ENCODE measurements at regions not wholly inside any gene's neighbourhood (a gene's known extent, or its start where the extent isn't known, plus 50 kb on each side); places are given as distances from the start of the nearest gene placed in this dataset.
"Not testable (repeated sequence)": the region's sequence is repeated elsewhere in the genome, so short reads cannot be mapped to it uniquely, and the experiment has no call there.

DNA sequence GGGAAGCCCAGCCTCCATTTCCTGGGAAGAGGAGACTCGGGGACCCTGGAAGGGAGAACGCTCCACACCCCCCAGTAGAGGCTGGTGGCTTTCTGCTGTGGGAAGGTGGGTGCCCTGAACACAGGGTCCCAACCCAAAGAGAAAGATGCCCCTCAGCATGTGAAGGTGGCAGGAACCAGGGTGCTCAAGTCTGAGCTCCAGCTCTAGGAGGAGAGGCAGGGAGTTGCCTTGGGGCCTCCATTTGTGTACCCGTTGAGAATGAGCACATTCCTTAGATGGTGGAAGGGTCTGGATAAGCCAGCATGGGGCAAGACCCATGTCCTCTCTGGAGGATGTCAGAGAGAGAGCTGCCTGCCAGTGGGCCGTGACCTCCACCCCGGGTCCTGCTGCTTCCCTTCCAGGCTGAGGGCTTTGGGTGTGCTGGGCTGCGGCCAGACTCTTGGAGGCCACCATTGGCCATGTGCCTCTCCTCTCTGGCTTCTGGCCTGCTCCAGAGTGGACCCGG, 212.4 kb downstream of the TBC1D2B start:
- Histone ChIP-seq H3K36me3 (no peaks in the 10 kb centered on the region), H3K4me3 (no peak overlapping the region), H3K9me3 (no peaks in the 10 kb centered on the region), H3K27ac (replicated peaks in 1 of 4) (no peak overlapping the region), H3K4me1 (peaks cover 0 to 2% (median 0%) of the 10 kb centered on the region in 4 donors), H3K27me3 (peaks cover 0 to 30% (median 0%) of the 10 kb centered on the region in 4 donors)
- intact Hi-C loops (cut with DNase I) = no loop called here
- TF ChIP-seq POLR2AphosphoS5 (IDR thresholded peaks at IDR 0.05) = no peak
- TF ChIP-seq, protein P1, sequence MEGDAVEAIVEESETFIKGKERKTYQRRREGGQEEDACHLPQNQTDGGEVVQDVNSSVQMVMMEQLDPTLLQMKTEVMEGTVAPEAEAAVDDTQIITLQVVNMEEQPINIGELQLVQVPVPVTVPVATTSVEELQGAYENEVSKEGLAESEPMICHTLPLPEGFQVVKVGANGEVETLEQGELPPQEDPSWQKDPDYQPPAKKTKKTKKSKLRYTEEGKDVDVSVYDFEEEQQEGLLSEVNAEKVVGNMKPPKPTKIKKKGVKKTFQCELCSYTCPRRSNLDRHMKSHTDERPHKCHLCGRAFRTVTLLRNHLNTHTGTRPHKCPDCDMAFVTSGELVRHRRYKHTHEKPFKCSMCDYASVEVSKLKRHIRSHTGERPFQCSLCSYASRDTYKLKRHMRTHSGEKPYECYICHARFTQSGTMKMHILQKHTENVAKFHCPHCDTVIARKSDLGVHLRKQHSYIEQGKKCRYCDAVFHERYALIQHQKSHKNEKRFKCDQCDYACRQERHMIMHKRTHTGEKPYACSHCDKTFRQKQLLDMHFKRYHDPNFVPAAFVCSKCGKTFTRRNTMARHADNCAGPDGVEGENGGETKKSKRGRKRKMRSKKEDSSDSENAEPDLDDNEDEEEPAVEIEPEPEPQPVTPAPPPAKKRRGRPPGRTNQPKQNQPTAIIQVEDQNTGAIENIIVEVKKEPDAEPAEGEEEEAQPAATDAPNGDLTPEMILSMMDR (IDR thresholded peaks at IDR 0.05) = no peak
- no peak for TF ChIP-seq EP300 (IDR thresholded peaks at IDR 0.05)
- TF ChIP-seq POLR2A (IDR thresholded peaks at IDR 0.05; ENCODE audit: low read depth) = no peak
- 78% methylated on average over 4 of the region's 7 CpGs for WGBS
- DNase-seq (ENCODE audit: extremely low spot score) = no peak

DNA sequence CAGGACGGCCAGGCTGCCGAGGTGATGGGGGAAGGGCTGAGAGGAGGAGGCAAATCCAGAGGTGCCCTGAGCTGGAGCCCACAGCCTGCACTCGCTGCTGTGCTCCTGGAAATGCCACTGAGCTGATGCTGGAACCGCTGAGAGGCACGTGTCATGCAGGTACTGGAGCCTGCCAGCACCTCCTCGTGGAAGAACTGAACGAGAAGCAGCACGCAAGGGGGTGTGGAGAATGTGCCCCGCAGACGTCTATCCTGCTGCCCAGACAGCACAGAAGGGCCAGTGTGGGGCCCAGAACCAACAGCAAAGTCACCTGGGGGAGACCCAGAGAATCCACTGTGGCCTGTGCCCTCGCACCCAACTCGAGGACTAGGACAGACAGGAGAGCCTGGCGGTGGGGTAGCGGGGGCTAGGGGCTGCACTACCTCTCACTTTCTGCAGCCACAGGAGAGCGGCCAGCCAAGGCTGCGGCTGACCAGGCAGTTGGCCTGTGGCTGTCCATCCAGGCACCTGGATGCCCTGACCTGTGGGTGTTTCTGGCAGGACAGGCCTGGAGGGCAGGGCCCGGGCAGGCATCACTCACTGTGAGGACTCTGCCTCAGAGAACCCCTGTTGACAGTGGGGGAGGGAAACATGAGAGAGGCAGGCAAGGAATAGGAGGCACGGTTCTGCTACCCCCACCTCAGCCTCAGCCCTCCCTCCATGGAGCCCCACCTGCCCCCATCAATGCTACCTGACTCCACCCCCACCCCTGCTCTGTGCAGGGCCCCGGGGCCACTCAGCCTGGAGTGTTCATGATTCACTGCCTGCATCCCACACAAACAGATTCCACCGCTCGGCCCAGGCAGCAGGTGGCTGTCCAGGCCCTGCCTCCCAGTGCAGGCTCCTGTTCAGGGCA, 213.1 kb downstream of the TBC1D2B start:
- Histone ChIP-seq H3K9me3 (no peaks in the 10 kb centered on the region), H3K27ac (replicated peaks in 1 of 4) (no peak overlapping the region), H3K4me1 (no peaks in the 10 kb centered on the region), H3K4me3 (no peak overlapping the region), H3K27me3 (peaks cover 0 to 23% (median 0%) of the 10 kb centered on the region in 4 donors), H3K36me3 (no peaks in the 10 kb centered on the region)
- intact Hi-C loops (cut with DNase I) = no loop called here
- TF ChIP-seq POLR2A (IDR thresholded peaks at IDR 0.05; ENCODE audit: low read depth) = no peak
- no peak for TF ChIP-seq EP300 (IDR thresholded peaks at IDR 0.05)
- TF ChIP-seq, protein P1 (IDR thresholded peaks at IDR 0.05) = no peak
- TF ChIP-seq POLR2AphosphoS5 (IDR thresholded peaks at IDR 0.05) = no peak
- 58% methylated on average over 11 of the region's 21 CpGs for WGBS
- DNase-seq (ENCODE audit: extremely low spot score) = no peak

DNA sequence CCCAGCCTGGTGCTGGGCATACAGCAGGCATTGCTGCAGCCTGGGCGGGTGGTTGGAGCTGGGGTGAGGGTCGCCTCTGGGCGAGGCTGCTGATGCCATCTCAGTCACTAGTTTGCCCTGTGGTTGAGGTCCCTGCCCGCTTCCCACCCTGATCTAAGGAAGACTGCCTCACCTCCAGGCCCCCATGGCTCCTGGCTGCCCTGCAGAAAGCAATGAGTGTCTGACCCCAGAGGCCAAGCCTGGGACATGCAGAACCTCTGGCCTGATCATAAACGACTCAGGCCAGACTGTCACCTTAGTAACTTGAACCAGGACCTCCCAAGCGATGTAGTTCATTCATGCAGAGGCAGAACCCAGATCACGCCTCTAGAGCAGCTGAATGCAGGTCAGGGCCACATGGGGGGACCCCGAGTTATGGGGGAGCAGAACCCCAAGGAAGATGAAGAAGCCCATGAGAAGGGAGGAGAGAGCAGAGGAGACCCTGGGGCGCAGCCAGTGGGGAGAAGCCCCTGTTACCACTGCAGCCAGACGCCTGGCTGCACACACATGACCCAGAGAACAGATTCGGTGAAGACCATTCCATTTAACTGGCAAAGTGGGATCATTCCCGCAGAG, 213.9 kb downstream of the TBC1D2B start:
- H3K4me3 ChIP-seq = no peak overlapping the region
- DNase-seq (ENCODE audit: extremely low spot score) = no peak

DNA sequence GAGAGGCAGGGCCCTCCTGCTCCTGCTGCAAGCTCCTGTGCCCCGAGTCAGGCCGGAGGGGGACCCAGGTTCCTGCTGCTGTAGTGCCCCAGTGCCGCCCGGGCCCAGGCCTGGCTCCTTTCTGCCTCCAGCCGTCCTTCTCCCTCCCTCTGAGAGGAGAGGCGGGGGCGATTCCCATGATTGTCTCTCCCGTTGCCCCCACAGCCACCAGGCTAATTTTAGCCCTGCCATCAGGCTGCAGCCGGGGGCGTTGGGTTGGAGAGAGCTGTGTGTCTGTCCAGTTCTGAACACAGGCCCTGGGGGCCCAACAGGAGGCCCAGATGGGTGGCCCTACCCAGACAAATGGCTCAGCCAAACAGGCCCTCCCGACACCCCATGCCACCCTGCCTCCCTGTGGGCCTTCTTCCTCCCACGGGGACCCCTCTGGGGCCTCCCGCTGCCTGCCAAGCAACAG, 214.8 kb downstream of the TBC1D2B start:
- TF ChIP-seq, protein P1 (IDR thresholded peaks at IDR 0.05) = no peak
- TF ChIP-seq EP300 (IDR thresholded peaks at IDR 0.05) = no peak
- Histone ChIP-seq H3K36me3 (no peaks in the 10 kb centered on the region), H3K4me1 (no peaks in the 10 kb centered on the region), H3K27me3 (peaks cover 0 to 18% (median 0%) of the 10 kb centered on the region in 4 donors), H3K4me3 (no peak overlapping the region), H3K27ac (replicated peaks in 1 of 4) (no peak overlapping the region), H3K9me3 (no peaks in the 10 kb centered on the region)
- 79% methylated on average over 9 of the region's 13 CpGs for WGBS
- DNase-seq (ENCODE audit: extremely low spot score) = no peak
- intact Hi-C loops (cut with DNase I) = no loop called here

More for the DNA sequence above, 213.9 kb downstream of the TBC1D2B start:
- H3K36me3 ChIP-seq = no peaks in the 10 kb centered on the region
- intact Hi-C loops (cut with DNase I) = no loop called here
- no peak overlapping the region for H3K27ac ChIP-seq (replicated peaks in 1 of 4)
- TF ChIP-seq EP300 (IDR thresholded peaks at IDR 0.05) (no peak), POLR2A (IDR thresholded peaks at IDR 0.05; ENCODE audit: low read depth) (no peak), POLR2AphosphoS5 (IDR thresholded peaks at IDR 0.05) (no peak)
- TF ChIP-seq, protein P1 (IDR thresholded peaks at IDR 0.05) = no peak
- 83% methylated on average over 8 of the region's 12 CpGs for WGBS
- H3K27me3 ChIP-seq = peaks cover 0 to 18% (median 0%) of the 10 kb centered on the region in 4 donors
- no peaks in the 10 kb centered on the region for H3K9me3 ChIP-seq
- H3K4me1 ChIP-seq = no peaks in the 10 kb centered on the region

DNA sequence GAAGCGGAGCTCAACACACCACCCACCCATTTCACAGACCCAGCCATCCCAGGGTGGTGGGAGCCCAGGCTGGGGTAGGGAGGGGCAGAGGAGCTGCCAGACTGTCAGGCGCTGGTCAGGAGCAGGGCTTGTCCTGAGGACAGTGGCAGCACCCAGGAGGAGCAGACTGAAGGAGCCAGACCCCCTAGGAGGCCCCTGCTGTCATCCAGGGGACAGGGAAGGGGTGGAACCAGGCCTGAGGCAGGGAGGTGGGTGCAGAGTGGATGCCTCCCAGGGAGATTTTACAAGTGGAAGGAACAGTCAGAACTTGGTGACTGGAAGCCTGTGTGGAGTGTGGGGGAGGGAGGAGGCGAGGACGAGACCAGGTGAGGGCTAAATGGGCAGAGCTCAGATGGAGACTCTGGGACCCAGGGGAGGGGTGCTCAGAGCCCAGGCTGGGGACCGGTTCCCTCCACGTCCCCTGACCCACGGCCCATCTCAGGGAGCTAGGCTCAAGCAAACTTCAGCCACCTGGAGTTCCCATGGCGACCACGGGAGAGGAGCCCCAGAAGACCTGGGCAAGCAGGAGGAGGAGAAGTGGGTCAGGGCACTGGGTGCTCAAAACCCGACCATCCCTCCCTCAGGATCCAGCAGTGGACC, 215.4 kb downstream of the TBC1D2B start:
- peaks cover 0 to 18% (median 0%) of the 10 kb centered on the region in 4 donors for H3K27me3 ChIP-seq
- intact Hi-C loops (cut with DNase I); H3K27ac ChIP-seq (replicated peaks in 1 of 4); H3K36me3 ChIP-seq; H3K9me3 ChIP-seq; DNase-seq (ENCODE audit: extremely low spot score); H3K4me1 ChIP-seq; H3K4me3 ChIP-seq: not testable (repeated sequence)
- WGBS = 68% methylated on average over 7 of the region's 10 CpGs
